Mesodermal cell (in vitro differentiated cells): ENCODE measurements at regions not wholly inside any gene's neighbourhood (a gene's known extent, or its start where the extent isn't known, plus 50 kb on each side); places are given as distances from the start of the nearest gene placed in this dataset.

Source experiments
- H3K27ac ChIP-seq: 2 replicates; pipeline ENCODE4 v1.7.0; 2013; ENCODE audit warnings: mild to moderate bottlenecking, low read depth, low read length, moderate library complexity; ENCODE audit not compliant: severe bottlenecking
- H3K36me3 ChIP-seq: 2 replicates; pipeline ENCODE4 v1.7.1; 2013; ENCODE audit warnings: mild to moderate bottlenecking, low read length, moderate library complexity; ENCODE audit not compliant: control insufficient read depth, insufficient read depth
- H3K4me1 ChIP-seq: one replicate; pipeline ENCODE4 v1.7.1; 2013; ENCODE audit warnings: mild to moderate bottlenecking, low read length; ENCODE audit not compliant: insufficient read depth, control insufficient read depth, poor library complexity, severe bottlenecking
- H3K4me3 ChIP-seq: 2 replicates; pipeline ENCODE4 v1.7.0; 2013; ENCODE audit warnings: low read length, control low read depth, mild to moderate bottlenecking; ENCODE audit not compliant: insufficient read depth, poor library complexity, severe bottlenecking; ENCODE audit errors: extremely low read depth
- H3K9me3 ChIP-seq: 2 replicates; pipeline ENCODE4 v1.7.1; 2013; ENCODE audit warnings: mild to moderate bottlenecking, low read length, moderate library complexity; ENCODE audit not compliant: control insufficient read depth
- WGBS, 2 experiments: methylation state at CpG; one replicate each; pipeline ENCODE4 v1.1.5; 2013; ENCODE audit warnings: missing lambda C conversion rate in 2 of 2; ENCODE audit not compliant: insufficient coverage in 2 of 2; 5-methylcytosine and 5-hydroxymethylcytosine counted together

GRCh38 chr1:239672256-239672655 lies 285.9 kb downstream of the CHRM3 start:
- Histone ChIP-seq H3K36me3 (no peaks in the 10 kb centered on the region), H3K4me1 (no peaks in the 10 kb centered on the region), H3K4me3 (no peak overlapping the region), H3K9me3 (no peaks in the 10 kb centered on the region), H3K27ac (no peak overlapping the region)
- 22 to 31% methylated on average over 1 of the region's 1 CpG for WGBS, 2 experiments

- WGBS, 2 experiments: 83% methylated on average over 2 of the region's 2 CpGs; no CpG with 5 or more reads in 1 of the 2 experiments
- H3K9me3 ChIP-seq: no peaks in the 10 kb centered on the region
- no peaks in the 10 kb centered on the region for H3K4me1 ChIP-seq
- no peaks in the 10 kb centered on the region for H3K36me3 ChIP-seq
- no peak overlapping the region for H3K27ac ChIP-seq
- H3K4me3 ChIP-seq: no peak overlapping the region
These were observed 289.4 kb downstream of the CHRM3 start for GRCh38 chr1:239675735-239676134.

GRCh38 chr1:239676522-239677273 lies 290.3 kb downstream of the CHRM3 start:
- H3K4me1 ChIP-seq: no peaks in the 10 kb centered on the region
- no peaks in the 10 kb centered on the region for H3K36me3 ChIP-seq
- H3K27ac ChIP-seq: no peak overlapping the region
- 45 to 51% methylated on average over 2 to 4 of the region's 4 CpGs for WGBS, 2 experiments
- no peak overlapping the region for H3K4me3 ChIP-seq
- no peaks in the 10 kb centered on the region for H3K9me3 ChIP-seq

- H3K27ac ChIP-seq: no peak overlapping the region
- WGBS, 2 experiments: 40% methylated on average over 1 of the region's 3 CpGs; no CpG with 5 or more reads in 1 of the 2 experiments
- no peak overlapping the region for H3K4me3 ChIP-seq
- no peaks in the 10 kb centered on the region for H3K9me3 ChIP-seq
- no peaks in the 10 kb centered on the region for H3K4me1 ChIP-seq
- no peaks in the 10 kb centered on the region for H3K36me3 ChIP-seq
These were observed 291.0 kb downstream of the CHRM3 start for GRCh38 chr1:239677362-239677761.

GRCh38 chr1:239678181-239678580 lies 291.8 kb downstream of the CHRM3 start:
- H3K4me3 ChIP-seq: no peak overlapping the region
- H3K9me3 ChIP-seq: no peaks in the 10 kb centered on the region
- no peak overlapping the region for H3K27ac ChIP-seq
- WGBS, 2 experiments: 100% methylated on average over 1 of the region's 2 CpGs; no CpG with 5 or more reads in 1 of the 2 experiments
- H3K36me3 ChIP-seq: no peaks in the 10 kb centered on the region
- no peaks in the 10 kb centered on the region for H3K4me1 ChIP-seq

GRCh38 chr1:239682046-239682445 lies 295.7 kb downstream of the CHRM3 start:
- Histone ChIP-seq H3K4me3 (no peak overlapping the region), H3K36me3 (no peaks in the 10 kb centered on the region), H3K9me3 (no peaks in the 10 kb centered on the region), H3K27ac (no peak overlapping the region), H3K4me1 (no peaks in the 10 kb centered on the region)
- 60 to 85% methylated on average over 1 to 2 of the region's 3 CpGs for WGBS, 2 experiments

GRCh38 chr1:239682960-239683359 lies 296.6 kb downstream of the CHRM3 start:
- WGBS, 2 experiments: no CpG with 5 or more reads among the region's 2 CpGs
- Histone ChIP-seq H3K9me3 (no peaks in the 10 kb centered on the region), H3K4me1 (no peaks in the 10 kb centered on the region), H3K27ac (no peak overlapping the region), H3K4me3 (no peak overlapping the region), H3K36me3 (no peaks in the 10 kb centered on the region)

- WGBS, 2 experiments: 100% methylated on average over 1 of the region's 2 CpGs; no CpG with 5 or more reads in 1 of the 2 experiments
- Histone ChIP-seq H3K4me1 (no peaks in the 10 kb centered on the region), H3K9me3 (no peaks in the 10 kb centered on the region), H3K36me3 (no peaks in the 10 kb centered on the region), H3K27ac (no peak overlapping the region), H3K4me3 (no peak overlapping the region)
These were observed 300.0 kb downstream of the CHRM3 start for GRCh38 chr1:239686386-239686785.

- WGBS, 2 experiments: 93% methylated on average over 2 of the region's 2 CpGs; no CpG with 5 or more reads in 1 of the 2 experiments
These were observed 309.9 kb downstream of the CHRM3 start for GRCh38 chr1:239696317-239696716.

GRCh38 chr1:239700667-239701066 lies 314.3 kb downstream of the CHRM3 start:
- Histone ChIP-seq H3K4me1 (no peaks in the 10 kb centered on the region), H3K9me3 (no peaks in the 10 kb centered on the region)
- 100% methylated on average over 2 of the region's 6 CpGs for WGBS, 2 experiments

More at GRCh38 chr1:239696317-239696716, 309.9 kb downstream of the CHRM3 start:
- Histone ChIP-seq H3K4me3 (no peak overlapping the region), H3K27ac (no peak overlapping the region), H3K4me1 (no peaks in the 10 kb centered on the region), H3K9me3 (no peaks in the 10 kb centered on the region), H3K36me3 (no peaks in the 10 kb centered on the region)

GRCh38 chr1:239703075-239703474 lies 316.7 kb downstream of the CHRM3 start:
- Histone ChIP-seq H3K9me3 (no peaks in the 10 kb centered on the region), H3K4me1 (no peaks in the 10 kb centered on the region), H3K27ac (no peak overlapping the region), H3K36me3 (no peaks in the 10 kb centered on the region), H3K4me3 (no peak overlapping the region)
- 80% methylated on average over 1 of the region's 2 CpGs; no CpG with 5 or more reads in 1 of the 2 experiments for WGBS, 2 experiments

More at GRCh38 chr1:239700667-239701066, 314.3 kb downstream of the CHRM3 start:
- no peak overlapping the region for H3K27ac ChIP-seq
- H3K4me3 ChIP-seq: no peak overlapping the region
- no peaks in the 10 kb centered on the region for H3K36me3 ChIP-seq
